HUES6 (cell line): ENCODE measurements at regions not wholly inside any gene's neighbourhood (a gene's known extent, or its start where the extent isn't known, plus 50 kb on each side); places are given as distances from the start of the nearest gene placed in this dataset.

Experiments used
- H3K27ac ChIP-seq: 2 replicates; pipeline ENCODE4 v1.7.0; 2013; ENCODE audit warnings: low read depth, mild to moderate bottlenecking, low read length, inconsistent platforms
- H3K27me3 ChIP-seq: 2 replicates; pipeline ENCODE4 v1.6.1; 2013; ENCODE audit warnings: low read length; ENCODE audit not compliant: control insufficient read depth, insufficient read depth
- H3K36me3 ChIP-seq: 2 replicates; pipeline ENCODE4 v1.6.1; 2013; ENCODE audit warnings: low read length; ENCODE audit not compliant: control insufficient read depth, insufficient read depth
- H3K4me1 ChIP-seq: 2 replicates; pipeline ENCODE4 v1.6.1; 2013; ENCODE audit warnings: low read length; ENCODE audit not compliant: control insufficient read depth, insufficient read depth
- H3K4me3 ChIP-seq: 2 replicates; pipeline ENCODE4 v1.5.1; 2013; ENCODE audit warnings: low read depth, low read length
- H3K9ac ChIP-seq: one replicate; pipeline ENCODE4 v1.6.1; 2013; ENCODE audit warnings: mild to moderate bottlenecking, low read length
- H3K9me3 ChIP-seq: 2 replicates; pipeline ENCODE4 v1.6.1; 2013; ENCODE audit warnings: low read depth, low read length; ENCODE audit not compliant: control insufficient read depth, insufficient read depth

GRCh38 chr22:27164781-27165503 lies 507.6 kb downstream of the MIAT start:
- Histone ChIP-seq H3K9me3 (no peaks in the 10 kb centered on the region), H3K4me3 (no peak overlapping the region), H3K4me1 (peaks cover 8% of the 10 kb centered on the region; the same call in 1 of the 2 replicates), H3K27ac (no peak overlapping the region), H3K9ac (no peak overlapping the region), H3K36me3 (no peaks in the 10 kb centered on the region), H3K27me3 (peaks cover 30% of the 10 kb centered on the region; the same call in 1 of the 2 replicates)

GRCh38 chr22:27168681-27169080 lies 511.3 kb downstream of the MIAT start:
- Histone ChIP-seq H3K9me3 (no peaks in the 10 kb centered on the region), H3K36me3 (no peaks in the 10 kb centered on the region), H3K4me3 (no peak overlapping the region), H3K27me3 (peaks cover 11% of the 10 kb centered on the region; the same call in 1 of the 2 replicates), H3K4me1 (peaks cover 8% of the 10 kb centered on the region; the same call in 1 of the 2 replicates), H3K9ac (no peak overlapping the region), H3K27ac (no peak overlapping the region)

DNA sequence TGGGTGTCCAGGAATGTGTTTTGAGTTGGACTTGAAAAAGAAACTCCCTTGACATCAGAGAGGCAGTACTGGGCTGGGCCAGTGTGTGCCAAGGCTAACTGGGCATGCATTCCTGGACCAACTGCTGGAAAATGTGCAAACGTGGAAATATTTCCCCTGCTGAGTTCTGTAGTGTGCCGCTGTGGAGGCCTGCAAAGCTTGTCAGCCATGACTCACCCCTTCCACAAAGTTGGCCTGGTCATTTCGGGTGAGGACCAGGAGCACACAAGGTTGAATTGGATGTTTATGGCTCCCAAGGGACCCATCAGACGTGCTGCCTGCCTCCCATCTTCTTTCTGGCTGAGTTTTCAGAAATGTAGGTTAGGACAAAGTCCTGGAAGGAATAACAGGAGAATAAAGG lies 513.1 kb downstream of the MIAT start:
- Histone ChIP-seq H3K27ac (no peak overlapping the region), H3K36me3 (no peaks in the 10 kb centered on the region), H3K9ac (no peak overlapping the region), H3K4me3 (no peak overlapping the region), H3K9me3 (no peaks in the 10 kb centered on the region), H3K27me3 (peaks cover 11% of the 10 kb centered on the region; the same call in 1 of the 2 replicates), H3K4me1 (peaks cover 19% of the 10 kb centered on the region)

GRCh38 chr22:27171212-27171611 lies 513.8 kb downstream of the MIAT start:
- Histone ChIP-seq H3K27ac (no peak overlapping the region), H3K27me3 (peaks cover 11% of the 10 kb centered on the region; the same call in 1 of the 2 replicates)

GRCh38 chr22:27173530-27173929 lies 516.1 kb downstream of the MIAT start:
- Histone ChIP-seq H3K27ac (no peak overlapping the region), H3K36me3 (no peaks in the 10 kb centered on the region), H3K27me3 (peaks cover 8% of the 10 kb centered on the region; the same call in 1 of the 2 replicates)

More at GRCh38 chr22:27171212-27171611, 513.8 kb downstream of the MIAT start:
- Histone ChIP-seq H3K4me3 (no peak overlapping the region), H3K9me3 (no peaks in the 10 kb centered on the region), H3K9ac (no peak overlapping the region), H3K4me1 (peaks cover 22% of the 10 kb centered on the region), H3K36me3 (no peaks in the 10 kb centered on the region)

DNA sequence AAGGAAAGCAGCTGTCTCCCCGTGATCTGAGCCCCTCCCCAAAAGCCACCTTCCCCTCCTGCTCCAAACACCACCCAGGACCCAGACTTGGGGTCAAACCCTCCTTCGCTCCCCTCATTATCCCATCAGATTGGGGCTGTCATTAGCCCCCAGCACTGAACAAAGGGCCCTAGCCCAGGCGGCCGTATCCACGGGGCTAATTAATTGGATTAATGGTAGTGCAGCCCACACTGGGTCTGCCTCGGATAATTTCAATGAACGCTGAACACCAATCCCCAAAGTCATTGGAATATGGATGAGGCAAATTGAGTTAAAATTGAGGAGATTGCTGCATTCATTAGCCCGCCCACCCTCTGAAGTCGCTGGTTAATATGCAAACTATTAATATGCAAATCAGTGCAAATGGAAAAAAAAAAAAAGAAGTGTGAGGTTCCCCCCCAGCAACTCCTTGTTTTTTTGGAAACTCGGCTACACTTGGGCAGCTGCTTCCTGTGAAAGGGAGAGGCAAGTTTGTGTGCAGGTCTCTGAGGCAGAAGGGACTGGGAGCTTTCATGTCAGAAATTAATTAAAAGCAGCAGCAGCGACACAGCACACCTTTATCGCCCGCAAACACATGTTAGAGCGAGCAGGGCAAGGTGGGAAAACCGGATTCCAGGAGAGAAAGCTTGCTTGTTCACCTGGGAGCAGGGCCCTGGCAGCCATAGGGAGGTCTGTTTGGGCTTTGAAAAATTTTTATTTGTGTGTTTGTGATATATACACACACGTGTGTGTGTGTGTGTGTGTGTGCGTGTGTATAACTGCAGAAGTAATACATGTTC lies 517.8 kb downstream of the MIAT start:
- peaks cover 22% of the 10 kb centered on the region for H3K4me1 ChIP-seq
- no peaks in the 10 kb centered on the region for H3K9me3 ChIP-seq
- no peak overlapping the region for H3K27ac ChIP-seq
- H3K4me3 ChIP-seq, result no peak overlapping the region
- H3K27me3 ChIP-seq, result peaks cover 4% of the 10 kb centered on the region; the same call in 1 of the 2 replicates
- H3K36me3 ChIP-seq, result no peaks in the 10 kb centered on the region
- no peak overlapping the region for H3K9ac ChIP-seq

More at GRCh38 chr22:27173530-27173929, 516.1 kb downstream of the MIAT start:
- Histone ChIP-seq H3K4me1 (peaks cover 22% of the 10 kb centered on the region), H3K9me3 (no peaks in the 10 kb centered on the region), H3K4me3 (no peak overlapping the region), H3K9ac (no peak overlapping the region)

DNA sequence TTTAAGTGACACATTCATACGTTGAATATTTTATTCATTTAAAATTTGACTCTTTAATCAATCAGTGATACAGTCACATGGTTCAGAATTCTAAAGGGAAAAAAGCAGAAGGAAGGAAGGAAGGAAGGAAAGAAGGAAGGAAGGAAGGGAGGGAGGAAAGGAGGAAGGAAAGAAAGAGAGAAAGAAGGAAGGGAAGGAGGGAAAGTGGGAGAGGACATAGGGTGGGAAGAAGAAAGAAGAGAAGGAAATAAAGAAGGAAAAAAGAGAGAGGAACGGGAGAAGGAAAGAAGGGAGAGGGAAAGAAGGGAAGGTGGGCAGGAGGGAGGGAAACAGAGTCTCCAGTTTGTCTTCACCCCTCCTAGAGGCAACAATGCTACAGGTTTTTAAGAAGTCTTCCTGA lies 518.6 kb downstream of the MIAT start:
- Histone ChIP-seq H3K27me3 (peaks cover 4% of the 10 kb centered on the region; the same call in 1 of the 2 replicates), H3K27ac (no peak overlapping the region), H3K36me3 (no peaks in the 10 kb centered on the region), H3K4me3 (no peak overlapping the region), H3K4me1 (peaks cover 15% of the 10 kb centered on the region), H3K9ac (no peak overlapping the region), H3K9me3 (no peaks in the 10 kb centered on the region)

GRCh38 chr22:27179161-27179560 lies 521.8 kb downstream of the MIAT start:
- no peaks in the 10 kb centered on the region for H3K36me3 ChIP-seq
- peaks cover 14% of the 10 kb centered on the region for H3K4me1 ChIP-seq
- H3K9me3 ChIP-seq, result no peaks in the 10 kb centered on the region
- no peak overlapping the region for H3K27ac ChIP-seq
- no peak overlapping the region for H3K9ac ChIP-seq
- peaks cover 4% of the 10 kb centered on the region; the same call in 1 of the 2 replicates for H3K27me3 ChIP-seq
- no peak overlapping the region for H3K4me3 ChIP-seq

DNA sequence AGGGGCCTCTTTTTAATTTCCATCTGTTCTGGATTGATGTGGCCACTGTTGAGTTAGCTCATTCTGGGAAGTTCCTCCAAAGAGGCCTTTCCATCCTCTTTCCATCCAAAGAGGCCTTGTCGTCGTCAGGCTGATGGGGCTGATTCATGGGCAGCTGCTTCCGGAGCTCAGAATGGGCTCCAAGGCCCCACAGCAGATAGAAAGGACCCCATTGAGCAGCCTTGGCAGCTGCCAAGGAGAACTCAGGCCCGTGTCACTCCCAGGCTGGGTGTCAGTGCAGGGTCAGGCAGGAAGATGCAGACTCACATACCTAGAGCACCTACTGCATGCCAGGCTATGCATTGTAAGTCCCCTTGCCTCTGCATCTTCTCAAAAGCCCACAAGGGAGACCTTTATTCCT lies 524.1 kb downstream of the MIAT start:
- no peak overlapping the region for H3K9ac ChIP-seq
- H3K27ac ChIP-seq, result no peak overlapping the region
- no peak overlapping the region for H3K4me3 ChIP-seq
- H3K36me3 ChIP-seq, result no peaks in the 10 kb centered on the region
- H3K27me3 ChIP-seq, result peaks cover 4% of the 10 kb centered on the region; the same call in 1 of the 2 replicates
- H3K9me3 ChIP-seq, result no peaks in the 10 kb centered on the region
- H3K4me1 ChIP-seq, result peaks cover 1% of the 10 kb centered on the region; the same call in 1 of the 2 replicates

DNA sequence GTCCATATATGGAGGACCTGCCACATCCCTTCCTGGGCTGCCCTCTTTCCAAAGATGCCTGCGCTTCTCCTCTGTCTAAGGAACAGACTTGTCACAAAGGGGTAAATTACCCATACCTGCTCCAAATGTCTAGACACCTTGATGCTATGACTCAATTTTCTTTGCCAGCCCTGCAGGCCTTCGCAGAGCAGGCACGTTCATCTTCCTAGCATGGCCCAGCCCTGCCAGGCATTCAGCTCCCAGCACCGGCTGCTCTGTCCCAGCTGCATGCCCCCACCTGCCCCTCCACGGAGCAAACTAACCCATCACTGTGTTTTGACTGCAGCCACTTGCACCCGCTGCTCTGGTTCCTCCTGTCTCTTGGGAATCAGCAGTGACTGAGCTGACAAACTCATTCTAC lies 526.1 kb downstream of the MIAT start:
- H3K9ac ChIP-seq, result no peak overlapping the region
- peaks cover 7% of the 10 kb centered on the region; the same call in 1 of the 2 replicates for H3K27me3 ChIP-seq
- no peak overlapping the region for H3K4me3 ChIP-seq
- no peaks in the 10 kb centered on the region for H3K36me3 ChIP-seq
- H3K27ac ChIP-seq, result no peak overlapping the region
- peaks cover 6% of the 10 kb centered on the region; the same call in 1 of the 2 replicates for H3K4me1 ChIP-seq
- H3K9me3 ChIP-seq, result peaks cover 7% of the 10 kb centered on the region; the same call in 1 of the 2 replicates
